ENCODE measurements at regions not wholly inside any gene's neighbourhood (a gene's known extent, or its start where the extent isn't known, plus 50 kb on each side); places are given as distances from the start of the nearest gene placed in this dataset.

DNA sequence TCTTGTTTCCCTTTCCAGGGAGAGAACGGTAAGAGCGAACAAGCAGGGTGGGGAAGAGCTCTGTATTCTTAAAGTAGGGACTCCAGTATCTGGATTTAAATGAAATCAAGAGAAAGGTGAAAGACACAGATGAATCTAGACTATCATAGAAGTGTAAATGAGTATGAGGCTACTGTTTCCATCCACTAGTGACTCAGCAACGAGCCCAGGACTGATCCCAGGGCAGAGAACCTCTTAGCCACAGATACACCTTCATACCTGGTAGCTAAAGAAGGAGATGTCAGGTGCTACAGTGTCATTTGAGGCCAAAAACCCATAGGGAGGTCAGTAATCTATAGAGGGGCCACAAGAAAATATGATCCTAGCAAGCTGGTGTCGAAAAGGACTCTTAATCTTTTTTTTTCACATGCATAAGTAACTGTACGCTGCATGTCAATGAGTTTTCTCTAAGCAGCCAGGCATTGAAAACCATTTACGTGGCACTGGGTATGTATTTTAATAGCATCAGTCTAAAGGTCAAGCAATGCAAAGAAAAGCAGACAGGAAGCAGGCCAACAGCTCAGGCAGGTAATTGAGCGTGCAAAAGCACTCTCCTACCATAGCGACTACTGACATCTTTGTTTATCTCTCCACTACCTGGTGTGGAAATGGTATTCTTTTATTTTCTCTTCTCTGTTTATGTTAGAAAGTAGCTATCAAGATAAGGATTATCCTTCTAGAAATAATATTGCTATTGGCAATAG lies 91.5 kb upstream of the EGR2 start:
- DNase-seq, result no peak
- H3K36me3 Mint-ChIP-seq (ENCODE audit: unreplicated experiment), result no peaks in the 10 kb centered on the region
- H3K4me3 Mint-ChIP-seq (ENCODE audit: unreplicated experiment), result no peak overlapping the region
- no peak for TF ChIP-seq CTCF (IDR thresholded peaks at IDR 0.05; ENCODE audit: partially characterized antibody, unreplicated experiment)
- H3K9me3 Mint-ChIP-seq (ENCODE audit: unreplicated experiment), result no peaks in the 10 kb centered on the region
- H3K4me1 Mint-ChIP-seq (ENCODE audit: low read depth, unreplicated experiment), result peaks cover 11% of the 10 kb centered on the region
- no peak overlapping the region for H3K27ac Mint-ChIP-seq (ENCODE audit: unreplicated experiment)
- H3K27me3 Mint-ChIP-seq (ENCODE audit: unreplicated experiment), result peaks cover 2% of the 10 kb centered on the region

- no peak for DNase-seq
- Mint-ChIP-seq H3K27me3 (ENCODE audit: unreplicated experiment) (peaks cover 2% of the 10 kb centered on the region), H3K4me3 (ENCODE audit: unreplicated experiment) (no peak overlapping the region), H3K36me3 (ENCODE audit: unreplicated experiment) (no peaks in the 10 kb centered on the region), H3K4me1 (ENCODE audit: low read depth, unreplicated experiment) (no peaks in the 10 kb centered on the region), H3K27ac (ENCODE audit: unreplicated experiment) (no peak overlapping the region), H3K9me3 (ENCODE audit: unreplicated experiment) (no peaks in the 10 kb centered on the region)
- TF ChIP-seq CTCF (IDR thresholded peaks at IDR 0.05; ENCODE audit: partially characterized antibody, unreplicated experiment), result no peak
Measured at GRCh38 chr10:62904281-62904875, 88.2 kb upstream of the EGR2 start.

DNA sequence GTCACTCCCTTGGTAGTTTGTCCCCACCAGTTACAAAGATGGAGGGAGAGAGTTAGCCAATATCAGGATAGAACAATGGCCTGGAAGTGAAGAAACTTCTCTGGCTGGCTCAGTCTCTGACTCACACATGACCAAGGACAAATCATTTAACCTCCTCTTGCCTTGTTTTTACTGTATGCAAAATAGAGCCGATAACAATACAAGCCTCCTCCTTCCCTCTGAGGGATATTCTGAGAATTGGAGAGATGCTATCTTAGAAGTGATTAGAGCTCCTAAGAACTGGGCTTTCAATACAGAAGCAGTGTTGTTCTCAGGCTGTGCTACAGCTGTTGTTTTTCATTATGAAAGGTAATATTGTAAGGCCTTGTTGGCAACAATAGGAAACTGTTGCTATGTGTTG lies 87.7 kb upstream of the EGR2 start:
- Mint-ChIP-seq H3K27me3 (ENCODE audit: unreplicated experiment) (peaks cover 2% of the 10 kb centered on the region), H3K4me3 (ENCODE audit: unreplicated experiment) (no peak overlapping the region), H3K36me3 (ENCODE audit: unreplicated experiment) (no peaks in the 10 kb centered on the region), H3K9me3 (ENCODE audit: unreplicated experiment) (no peaks in the 10 kb centered on the region), H3K27ac (ENCODE audit: unreplicated experiment) (no peak overlapping the region), H3K4me1 (ENCODE audit: low read depth, unreplicated experiment) (no peaks in the 10 kb centered on the region)
- DNase-seq, result no peak
- no peak for TF ChIP-seq CTCF (IDR thresholded peaks at IDR 0.05; ENCODE audit: partially characterized antibody, unreplicated experiment)

DNA sequence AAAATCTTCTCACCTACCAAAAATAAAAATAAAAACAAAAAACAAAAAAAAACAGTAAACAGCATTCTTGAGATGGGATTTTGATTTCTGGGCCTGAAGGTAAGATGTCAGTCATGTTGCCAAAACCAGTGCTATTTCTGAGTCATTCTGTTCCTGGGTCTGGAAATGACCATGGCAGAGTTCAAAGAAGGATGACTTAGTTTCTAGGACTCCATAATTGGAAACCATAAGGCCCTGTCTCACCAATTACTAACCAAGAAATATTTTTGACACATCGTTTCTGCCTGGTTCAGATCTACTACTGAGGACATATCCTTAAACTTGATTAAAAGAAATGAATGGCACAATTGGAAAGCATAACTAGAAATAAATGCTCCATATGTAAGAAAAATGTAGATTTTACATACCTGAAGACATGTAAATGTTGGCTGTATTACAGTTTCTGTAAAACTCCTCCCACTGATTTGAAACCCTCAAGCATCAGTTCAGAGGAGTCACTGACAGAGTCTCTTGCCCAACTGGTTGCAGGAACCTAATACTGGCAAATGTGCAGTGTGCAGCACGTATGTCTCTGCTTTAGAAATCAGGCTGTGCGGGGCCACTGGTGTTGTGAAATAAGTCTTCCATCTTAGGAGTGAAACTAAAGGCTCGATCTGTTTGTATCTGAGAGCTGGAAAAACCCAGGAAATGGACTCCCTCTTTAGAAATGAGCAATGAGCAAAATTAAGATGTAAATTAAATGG lies 84.8 kb upstream of the EGR2 start:
- H3K27me3 Mint-ChIP-seq (ENCODE audit: unreplicated experiment), result no peaks in the 10 kb centered on the region
- H3K4me1 Mint-ChIP-seq (ENCODE audit: low read depth, unreplicated experiment), result no peaks in the 10 kb centered on the region
- TF ChIP-seq CTCF (IDR thresholded peaks at IDR 0.05; ENCODE audit: partially characterized antibody, unreplicated experiment), result no peak
- no peak for DNase-seq
- no peak overlapping the region for H3K4me3 Mint-ChIP-seq (ENCODE audit: unreplicated experiment)
- no peaks in the 10 kb centered on the region for H3K9me3 Mint-ChIP-seq (ENCODE audit: unreplicated experiment)
- H3K27ac Mint-ChIP-seq (ENCODE audit: unreplicated experiment), result no peak overlapping the region
- H3K36me3 Mint-ChIP-seq (ENCODE audit: unreplicated experiment), result no peaks in the 10 kb centered on the region

GRCh38 chr10:62899311-62899710 lies 83.1 kb upstream of the EGR2 start:
- Mint-ChIP-seq H3K9me3 (ENCODE audit: unreplicated experiment) (no peaks in the 10 kb centered on the region), H3K4me1 (ENCODE audit: low read depth, unreplicated experiment) (no peaks in the 10 kb centered on the region), H3K4me3 (ENCODE audit: unreplicated experiment) (no peak overlapping the region), H3K36me3 (ENCODE audit: unreplicated experiment) (no peaks in the 10 kb centered on the region), H3K27me3 (ENCODE audit: unreplicated experiment) (no peaks in the 10 kb centered on the region), H3K27ac (ENCODE audit: unreplicated experiment) (no peak overlapping the region)
- TF ChIP-seq CTCF (IDR thresholded peaks at IDR 0.05; ENCODE audit: partially characterized antibody, unreplicated experiment), result no peak
- DNase-seq, result no peak
